ENCODE measurements at regions not wholly inside any gene's neighbourhood (a gene's known extent, or its start where the extent isn't known, plus 50 kb on each side); places are given as distances from the start of the nearest gene placed in this dataset.

GRCh38 chr5:125210242-125210947 is 464.0 kb upstream of the ZNF608 start:
- TF ChIP-seq ZNF274 (IDR thresholded peaks at IDR 0.05; ENCODE audit: low read depth, low read length) (no peak), YY1 (IDR thresholded peaks at IDR 0.05; ENCODE audit: insufficient read depth, insufficient read length) (no peak)
